BE2C (cell line): ENCODE measurements at regions not wholly inside any gene's neighbourhood (a gene's known extent, or its start where the extent isn't known, plus 50 kb on each side); places are given as distances from the start of the nearest gene placed in this dataset.

ENCODE experiments used
- DNase-seq: peaks from one replicate; pipeline ENCODE4 v3.0.0-alpha.2; 2020
- H3K27me3 ChIP-seq: fragments of 250-450 bp; sonication (Bioruptor Pico); 2 replicates; pipeline ENCODE4 v1.5.1; 2020; ENCODE audit warnings: mild to moderate bottlenecking
- H3K36me3 ChIP-seq: fragments of 250-450 bp; sonication (Bioruptor Pico); 2 replicates; pipeline ENCODE4 v1.5.1; 2020; ENCODE audit warnings: mild to moderate bottlenecking
- H3K4me1 ChIP-seq: fragments of 250-450 bp; sonication (Bioruptor Pico); 2 replicates; pipeline ENCODE4 v1.5.1; 2020
- H3K4me3 ChIP-seq: 2 replicates; pipeline ENCODE4 v1.5.1; 2011; ENCODE audit warnings: low read depth, low read length
- H3K9me3 ChIP-seq: fragments of 250-450 bp; sonication (Bioruptor Pico); 2 replicates; pipeline ENCODE4 v1.5.1; 2020
- TF ChIP-seq, protein P1 (sequence below): IDR thresholded peaks from 2 replicates; pipeline ENCODE4 v1.5.1; 2012; ENCODE audit warnings: mild to moderate bottlenecking, low read depth, low read length

DNA sequence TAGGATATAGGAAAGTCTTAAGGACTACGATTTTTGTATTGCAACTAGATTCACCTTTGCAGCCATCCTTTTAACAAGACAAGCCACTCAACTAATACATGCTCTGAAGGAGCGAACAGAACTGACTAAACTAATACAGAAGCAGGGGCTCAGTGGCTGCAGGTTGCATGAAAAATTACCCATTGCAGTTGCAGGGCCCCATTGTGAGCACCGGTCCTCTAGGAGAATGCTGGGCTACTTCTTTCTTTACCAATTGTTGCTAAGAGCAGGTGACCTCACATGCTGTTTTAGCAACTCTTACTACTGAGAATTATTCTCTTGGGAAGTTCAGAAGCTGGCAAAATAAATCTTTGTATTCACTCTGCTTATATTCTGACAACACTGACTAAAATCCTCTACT is 64.0 kb upstream of the ANKRD1 start:
- DNase-seq, result no peak
- H3K36me3 ChIP-seq, result no peaks in the 10 kb centered on the region
- no peaks in the 10 kb centered on the region for H3K9me3 ChIP-seq
- H3K4me1 ChIP-seq, result no peaks in the 10 kb centered on the region
- TF ChIP-seq, protein P1, sequence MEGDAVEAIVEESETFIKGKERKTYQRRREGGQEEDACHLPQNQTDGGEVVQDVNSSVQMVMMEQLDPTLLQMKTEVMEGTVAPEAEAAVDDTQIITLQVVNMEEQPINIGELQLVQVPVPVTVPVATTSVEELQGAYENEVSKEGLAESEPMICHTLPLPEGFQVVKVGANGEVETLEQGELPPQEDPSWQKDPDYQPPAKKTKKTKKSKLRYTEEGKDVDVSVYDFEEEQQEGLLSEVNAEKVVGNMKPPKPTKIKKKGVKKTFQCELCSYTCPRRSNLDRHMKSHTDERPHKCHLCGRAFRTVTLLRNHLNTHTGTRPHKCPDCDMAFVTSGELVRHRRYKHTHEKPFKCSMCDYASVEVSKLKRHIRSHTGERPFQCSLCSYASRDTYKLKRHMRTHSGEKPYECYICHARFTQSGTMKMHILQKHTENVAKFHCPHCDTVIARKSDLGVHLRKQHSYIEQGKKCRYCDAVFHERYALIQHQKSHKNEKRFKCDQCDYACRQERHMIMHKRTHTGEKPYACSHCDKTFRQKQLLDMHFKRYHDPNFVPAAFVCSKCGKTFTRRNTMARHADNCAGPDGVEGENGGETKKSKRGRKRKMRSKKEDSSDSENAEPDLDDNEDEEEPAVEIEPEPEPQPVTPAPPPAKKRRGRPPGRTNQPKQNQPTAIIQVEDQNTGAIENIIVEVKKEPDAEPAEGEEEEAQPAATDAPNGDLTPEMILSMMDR, result no peak
- no peaks in the 10 kb centered on the region for H3K27me3 ChIP-seq
- no peak overlapping the region for H3K4me3 ChIP-seq

DNA sequence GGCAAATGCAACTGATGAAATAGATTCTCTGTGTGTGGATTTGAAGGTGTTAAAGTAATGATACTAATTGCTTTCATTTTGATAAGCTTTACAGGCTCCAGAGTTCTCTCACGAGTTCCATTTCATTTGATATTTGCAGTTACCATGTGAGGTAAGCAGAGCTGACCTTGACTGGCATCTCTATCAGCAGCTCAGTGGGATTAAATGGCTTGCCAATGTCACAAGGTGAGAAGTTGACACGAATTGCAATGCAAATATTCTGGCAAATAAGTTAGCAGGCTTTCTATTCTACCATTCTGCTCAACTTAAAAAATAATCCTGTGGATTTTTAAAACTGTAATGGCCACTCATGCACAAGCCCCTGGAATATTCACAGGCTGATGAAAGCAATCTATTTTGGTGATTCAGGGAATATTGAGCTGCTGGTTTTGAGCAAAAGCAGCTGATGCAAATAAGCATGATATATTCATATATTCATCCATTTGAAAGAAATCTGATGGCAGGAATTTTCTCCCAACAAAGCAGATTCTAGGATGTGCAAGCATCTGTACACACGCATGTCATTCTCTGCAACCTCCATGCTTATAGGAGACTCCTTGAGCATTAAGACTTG is 64.5 kb upstream of the ANKRD1 start:
- TF ChIP-seq, protein P1, result no peak
- DNase-seq, result no peak
- H3K27me3 ChIP-seq, result no peaks in the 10 kb centered on the region
- no peaks in the 10 kb centered on the region for H3K36me3 ChIP-seq
- H3K4me3 ChIP-seq, result no peak overlapping the region
- no peaks in the 10 kb centered on the region for H3K9me3 ChIP-seq
- H3K4me1 ChIP-seq, result no peaks in the 10 kb centered on the region

DNA sequence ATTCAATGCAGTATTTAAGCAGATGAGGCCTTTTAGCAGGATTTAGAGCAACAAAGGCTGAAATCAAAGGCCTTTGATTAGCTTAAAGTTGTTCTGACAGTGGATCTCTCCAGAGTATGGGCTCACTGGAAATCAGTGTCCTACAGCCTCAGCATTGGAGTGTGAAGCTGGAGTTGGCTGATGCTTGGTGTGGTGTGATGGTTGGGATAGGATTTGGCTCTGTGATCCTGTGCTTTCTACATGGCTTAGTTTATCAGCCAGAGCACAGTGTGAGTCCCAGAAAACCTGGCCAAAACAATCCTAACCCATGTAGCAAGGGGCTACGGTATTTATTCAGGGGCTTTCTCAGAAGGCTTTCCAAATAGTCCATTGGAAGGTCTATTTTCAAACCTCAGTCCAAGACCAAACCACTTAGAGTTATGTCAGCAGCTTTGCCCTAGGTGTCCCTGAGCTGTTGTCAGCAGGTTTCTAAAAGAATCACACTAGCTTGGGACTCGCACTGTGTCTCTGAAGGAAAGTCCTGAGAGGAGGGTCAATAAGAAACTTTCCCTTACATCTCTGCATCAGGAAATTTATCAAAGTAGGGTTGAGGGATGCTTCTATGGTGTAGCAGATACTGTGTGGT is 65.4 kb upstream of the ANKRD1 start:
- DNase-seq, result no peak
- H3K9me3 ChIP-seq, result no peaks in the 10 kb centered on the region
- TF ChIP-seq, protein P1, result no peak
- no peak overlapping the region for H3K4me3 ChIP-seq
- H3K27me3 ChIP-seq, result no peaks in the 10 kb centered on the region
- no peaks in the 10 kb centered on the region for H3K36me3 ChIP-seq
- no peaks in the 10 kb centered on the region for H3K4me1 ChIP-seq

DNA sequence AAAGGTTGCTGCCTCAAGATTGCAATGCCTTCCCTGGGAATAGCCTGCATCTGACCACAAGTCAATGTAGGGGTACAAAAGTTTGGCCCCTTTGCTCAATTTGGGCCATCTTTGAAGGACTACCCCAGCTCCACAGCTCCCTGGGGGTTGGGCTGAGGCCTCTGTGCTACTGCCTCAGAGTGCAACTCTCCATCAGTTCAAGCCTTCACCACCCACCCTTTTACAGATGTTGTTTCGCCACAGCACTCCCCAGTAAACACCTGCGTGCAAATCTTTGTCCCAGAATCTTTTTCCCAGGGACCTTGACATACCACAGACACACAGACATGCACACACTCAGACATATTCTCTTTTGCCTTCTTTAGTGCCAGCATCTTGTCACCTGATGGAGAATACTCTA is 66.0 kb upstream of the ANKRD1 start:
- Histone ChIP-seq H3K27me3 (no peaks in the 10 kb centered on the region), H3K9me3 (no peaks in the 10 kb centered on the region), H3K36me3 (no peaks in the 10 kb centered on the region), H3K4me1 (no peaks in the 10 kb centered on the region), H3K4me3 (no peak overlapping the region)
- TF ChIP-seq, protein P1, result no peak
- DNase-seq, result no peak

DNA sequence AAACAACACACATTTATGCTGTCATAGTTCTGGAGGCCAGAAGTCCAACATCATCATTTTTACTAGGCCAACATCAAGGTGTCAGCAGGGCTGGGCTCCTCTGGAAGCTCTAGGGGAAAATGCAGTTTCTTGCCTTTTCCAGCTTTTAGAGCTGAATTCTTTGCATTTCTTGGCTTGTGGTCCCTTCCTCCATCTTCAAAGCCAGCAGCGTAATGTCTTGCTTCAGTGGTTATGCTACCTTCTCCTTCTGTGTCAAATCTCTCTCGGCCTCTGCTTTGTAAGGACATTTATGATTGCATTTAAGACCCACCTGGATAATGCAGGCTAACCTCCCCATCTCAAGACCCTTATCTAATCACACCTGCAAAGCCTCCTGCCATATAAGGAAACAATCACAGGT is 66.5 kb upstream of the ANKRD1 start:
- no peak for DNase-seq
- no peaks in the 10 kb centered on the region for H3K36me3 ChIP-seq
- H3K9me3 ChIP-seq, result no peaks in the 10 kb centered on the region
- H3K4me3 ChIP-seq, result no peak overlapping the region
- TF ChIP-seq, protein P1, result no peak
- H3K4me1 ChIP-seq, result no peaks in the 10 kb centered on the region
- no peaks in the 10 kb centered on the region for H3K27me3 ChIP-seq

DNA sequence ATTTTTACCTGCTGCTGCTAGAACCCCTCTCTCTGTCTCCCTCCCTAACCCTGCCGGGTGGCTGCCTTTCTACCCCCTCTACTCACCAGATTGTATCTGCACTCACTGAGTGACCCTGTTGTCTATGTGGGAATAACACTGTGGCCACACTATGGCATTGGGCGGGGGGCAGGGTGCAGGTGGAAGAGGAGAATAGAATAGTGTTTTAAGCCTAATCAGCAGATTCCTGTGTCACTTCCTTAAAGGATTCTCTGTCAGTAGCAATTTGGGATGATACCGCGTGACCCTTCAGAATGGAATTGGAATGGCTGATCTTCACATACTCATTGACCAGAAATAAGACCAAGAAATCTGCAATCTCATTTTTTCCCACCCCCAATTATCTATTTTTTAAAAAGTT is 67.1 kb upstream of the ANKRD1 start:
- Histone ChIP-seq H3K4me1 (no peaks in the 10 kb centered on the region), H3K9me3 (no peaks in the 10 kb centered on the region), H3K27me3 (no peaks in the 10 kb centered on the region), H3K36me3 (no peaks in the 10 kb centered on the region), H3K4me3 (no peak overlapping the region)
- TF ChIP-seq, protein P1, result no peak
- no peak for DNase-seq
